GM23338 (cell line): ENCODE measurements at regions not wholly inside any gene's neighbourhood (a gene's known extent, or its start where the extent isn't known, plus 50 kb on each side); places are given as distances from the start of the nearest gene placed in this dataset.

ENCODE experiments used
- ATAC-seq: fragments of 200-7000 bp; cut with Tn5 transposase; 3 replicates; pipeline ENCODE4 v1.9.1; 2020
- DNase-seq: peaks from one replicate; pipeline ENCODE4 v3.0.0-alpha.2; 2015; ENCODE audit warnings: low spot score
- H2AFZ ChIP-seq: fragments of 200-600 bp; sonication (generic); 2 replicates; pipeline ENCODE4 v1.8.0; 2016; ENCODE audit warnings: antibody characterized with exemption, mild to moderate bottlenecking, moderate library complexity
- H3F3A ChIP-seq: fragments of 200-600 bp; sonication (generic); replicated peaks from 2 replicates; pipeline ENCODE4 v1.8.0; 2017; ENCODE audit warnings: antibody characterized with exemption, mixed run types, low read depth
- H3K27ac ChIP-seq: fragments of 200-600 bp; sonication (generic); 2 replicates; pipeline ENCODE4 v1.6.1; 2016; ENCODE audit warnings: low read depth
- H3K27me3 ChIP-seq: fragments of 200-600 bp; sonication (generic); 2 replicates; pipeline ENCODE4 v1.8.0; 2016; ENCODE audit warnings: mild to moderate bottlenecking, mixed run types, moderate library complexity; ENCODE audit not compliant: insufficient read depth
- H3K36me3 ChIP-seq: fragments of 200-600 bp; sonication (generic); 2 replicates; pipeline ENCODE4 v1.8.0; 2016; ENCODE audit warnings: mild to moderate bottlenecking; ENCODE audit not compliant: insufficient read depth
- H3K4me1 ChIP-seq: fragments of 200-600 bp; sonication (generic); 2 replicates; pipeline ENCODE4 v1.8.0; 2016; ENCODE audit warnings: mild to moderate bottlenecking, moderate library complexity; ENCODE audit not compliant: insufficient read depth
- H3K4me2 ChIP-seq: fragments of 200-600 bp; sonication (generic); 2 replicates; pipeline ENCODE4 v1.7.1; 2017; ENCODE audit warnings: mixed run types
- H3K4me3 ChIP-seq: fragments of 200-600 bp; sonication (generic); 2 replicates; pipeline ENCODE4 v1.6.1; 2016; ENCODE audit warnings: mixed run types
- H3K79me2 ChIP-seq: fragments of 200-600 bp; sonication (generic); replicated peaks from 2 replicates; pipeline ENCODE4 v1.8.0; 2017; ENCODE audit warnings: mild to moderate bottlenecking; ENCODE audit not compliant: insufficient read depth
- H3K9me2 ChIP-seq: fragments of 200-600 bp; sonication (generic); 2 replicates; pipeline ENCODE4 v1.8.0; 2017; ENCODE audit not compliant: insufficient read depth
- H4K20me1 ChIP-seq: fragments of 200-600 bp; sonication (generic); replicated peaks from 2 replicates; pipeline ENCODE4 v1.8.0; 2017; ENCODE audit warnings: mild to moderate bottlenecking; ENCODE audit not compliant: insufficient read depth
- H3K27ac Mint-ChIP-seq: 2 replicates; pipeline ENCODE4 v1.8.0; 2020; ENCODE audit warnings: inconsistent platforms, mild to moderate bottlenecking, moderate library complexity, mixed read lengths
- H3K27me3 Mint-ChIP-seq: 3 replicates; pipeline ENCODE4 v1.8.0; 2022; ENCODE audit warnings: low read depth, mild to moderate bottlenecking, moderate library complexity, mixed read lengths, inconsistent platforms; ENCODE audit not compliant: insufficient read depth, poor library complexity
- H3K36me3 Mint-ChIP-seq: 3 replicates; pipeline ENCODE4 v1.8.0; 2021; ENCODE audit warnings: low read depth, mild to moderate bottlenecking, inconsistent platforms, moderate library complexity, mixed read lengths
- H3K4me1 Mint-ChIP-seq: 3 replicates; pipeline ENCODE4 v1.8.0; 2020; ENCODE audit warnings: mild to moderate bottlenecking, inconsistent platforms, mixed read lengths
- H3K4me3 Mint-ChIP-seq: 3 replicates; pipeline ENCODE4 v1.8.0; 2021; ENCODE audit warnings: moderate library complexity, mild to moderate bottlenecking, inconsistent platforms, mixed read lengths
- H3K9me3 Mint-ChIP-seq: 3 replicates; pipeline ENCODE4 v1.8.0; 2020; ENCODE audit warnings: moderate library complexity, mild to moderate bottlenecking, inconsistent platforms, mixed read lengths
- CREB1 ChIP-seq: fragments of 250-450 bp; sonication (Bioruptor Pico); IDR thresholded peaks from 2 replicates; pipeline ENCODE4 v1.5.0; 2020; ENCODE audit warnings: low read depth, mild to moderate bottlenecking, moderate library complexity
- EZH2 ChIP-seq: fragments of 200-600 bp; sonication (generic); IDR thresholded peaks from one replicate; pipeline ENCODE4 v1.8.0; 2017; ENCODE audit warnings: antibody characterized with exemption, mild to moderate bottlenecking, low read depth; ENCODE audit not compliant: unreplicated experiment
- EZH2phosphoT487 ChIP-seq: fragments of 200-600 bp; sonication (generic); IDR thresholded peaks from one replicate; pipeline ENCODE4 v1.8.1; 2018; ENCODE audit warnings: antibody characterized with exemption; ENCODE audit not compliant: unreplicated experiment
- JUNB ChIP-seq: IDR thresholded peaks from one replicate; pipeline ENCODE4 v1.6.1; 2016; ENCODE audit warnings: antibody characterized with exemption; ENCODE audit not compliant: unreplicated experiment
- NANOG ChIP-seq: IDR thresholded peaks from 2 replicates; pipeline ENCODE4 v1.6.1; 2016; ENCODE audit warnings: antibody characterized with exemption, borderline replicate concordance
- POLR2AphosphoS5 ChIP-seq: IDR thresholded peaks from 2 replicates; pipeline ENCODE4 v1.6.1; 2016; ENCODE audit warnings: antibody characterized with exemption, low read depth
- STAT1 ChIP-seq: IDR thresholded peaks from one replicate; pipeline ENCODE4 v1.6.1; 2016; ENCODE audit warnings: antibody characterized with exemption; ENCODE audit not compliant: unreplicated experiment
- ZNF114 ChIP-seq: fragments of 250-450 bp; sonication (Bioruptor Pico); IDR thresholded peaks from 2 replicates; pipeline ENCODE4 v1.5.0; 2020; ENCODE audit warnings: mild to moderate bottlenecking, moderate library complexity
- ZNF331 ChIP-seq: fragments of 250-450 bp; sonication (Bioruptor Pico); IDR thresholded peaks from 2 replicates; pipeline ENCODE4 v1.5.0; 2020; ENCODE audit warnings: low read depth, mild to moderate bottlenecking, moderate library complexity
- TF ChIP-seq, protein P1 (sequence below): IDR thresholded peaks from 2 replicates; pipeline ENCODE4 v1.6.1; 2016; ENCODE audit warnings: antibody characterized with exemption
- TF ChIP-seq, protein P2 (sequence below), 2 experiments: fragments of 200-600 bp in 1 of 2; sonication (generic) in 1 of 2; conservative IDR thresholded peaks; 2 replicates each; pipeline versions ENCODE4 v1.5.1 to v1.6.1; 2016 to 2017; ENCODE audit warnings: antibody characterized with exemption in 2 of 2, low read depth in 2 of 2, mild to moderate bottlenecking in 2 of 2, moderate library complexity in 1 of 2
- TF ChIP-seq, protein P3 (sequence below): fragments of 250-450 bp; sonication (Bioruptor Pico); IDR thresholded peaks from 2 replicates; pipeline ENCODE4 v1.5.0; 2020; ENCODE audit warnings: mild to moderate bottlenecking, moderate library complexity
- TF ChIP-seq, protein P4 (sequence below): IDR thresholded peaks from one replicate; pipeline ENCODE4 v1.6.1; 2018; ENCODE audit warnings: antibody characterized with exemption; ENCODE audit not compliant: unreplicated experiment

DNA sequence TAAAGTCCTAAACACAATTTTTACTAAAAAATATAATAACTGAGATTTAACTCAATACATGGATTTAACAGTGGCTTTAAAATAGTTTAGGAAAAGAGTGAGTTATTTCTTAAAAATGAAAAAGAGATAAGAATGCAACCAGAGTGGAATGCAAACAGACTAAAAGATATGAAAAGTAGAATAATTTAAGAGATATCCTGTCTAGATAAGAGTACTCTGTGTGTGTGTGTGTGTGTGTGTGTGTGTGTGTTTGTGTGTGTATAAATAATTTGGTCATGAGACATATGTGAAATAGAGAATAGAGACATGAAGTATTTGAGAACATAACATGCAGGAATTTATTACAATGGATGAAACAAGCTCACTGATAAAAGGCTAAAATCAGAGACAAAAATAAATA lies 986.9 kb upstream of the CHORDC1 start:
- Mint-ChIP-seq H3K36me3 (no peaks in the 10 kb centered on the region), H3K4me3 (no peak overlapping the region), H3K27me3 (no peaks in the 10 kb centered on the region), H3K4me1 (no peaks in the 10 kb centered on the region), H3K27ac (no peak overlapping the region), H3K9me3 (no peaks in the 10 kb centered on the region)
- DNase-seq = no peak
- H3F3A ChIP-seq = no peaks in the 10 kb centered on the region
- no peaks in the 10 kb centered on the region for H3K4me1 ChIP-seq
- H3K27ac ChIP-seq = no peak overlapping the region
- H3K36me3 ChIP-seq = no peaks in the 10 kb centered on the region
- no peak for ATAC-seq
- H3K27me3 ChIP-seq = no peaks in the 10 kb centered on the region
- no peaks in the 10 kb centered on the region for H3K9me2 ChIP-seq
- H3K4me3 ChIP-seq = no peak overlapping the region
- no peaks in the 10 kb centered on the region for H3K79me2 ChIP-seq
- H4K20me1 ChIP-seq = no peaks in the 10 kb centered on the region
- TF ChIP-seq ZNF114 (CRISPR knock-in tag) (no peak), EZH2 (no peak), CREB1 (CRISPR knock-in tag) (no peak), NANOG (no peak), ZNF331 (CRISPR knock-in tag) (no peak), STAT1 (no peak), JUNB (no peak), EZH2phosphoT487 (no peak), POLR2AphosphoS5 (no peak)
- TF ChIP-seq, protein P1, sequence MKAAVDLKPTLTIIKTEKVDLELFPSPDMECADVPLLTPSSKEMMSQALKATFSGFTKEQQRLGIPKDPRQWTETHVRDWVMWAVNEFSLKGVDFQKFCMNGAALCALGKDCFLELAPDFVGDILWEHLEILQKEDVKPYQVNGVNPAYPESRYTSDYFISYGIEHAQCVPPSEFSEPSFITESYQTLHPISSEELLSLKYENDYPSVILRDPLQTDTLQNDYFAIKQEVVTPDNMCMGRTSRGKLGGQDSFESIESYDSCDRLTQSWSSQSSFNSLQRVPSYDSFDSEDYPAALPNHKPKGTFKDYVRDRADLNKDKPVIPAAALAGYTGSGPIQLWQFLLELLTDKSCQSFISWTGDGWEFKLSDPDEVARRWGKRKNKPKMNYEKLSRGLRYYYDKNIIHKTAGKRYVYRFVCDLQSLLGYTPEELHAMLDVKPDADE = no peak
- TF ChIP-seq, protein P2, sequence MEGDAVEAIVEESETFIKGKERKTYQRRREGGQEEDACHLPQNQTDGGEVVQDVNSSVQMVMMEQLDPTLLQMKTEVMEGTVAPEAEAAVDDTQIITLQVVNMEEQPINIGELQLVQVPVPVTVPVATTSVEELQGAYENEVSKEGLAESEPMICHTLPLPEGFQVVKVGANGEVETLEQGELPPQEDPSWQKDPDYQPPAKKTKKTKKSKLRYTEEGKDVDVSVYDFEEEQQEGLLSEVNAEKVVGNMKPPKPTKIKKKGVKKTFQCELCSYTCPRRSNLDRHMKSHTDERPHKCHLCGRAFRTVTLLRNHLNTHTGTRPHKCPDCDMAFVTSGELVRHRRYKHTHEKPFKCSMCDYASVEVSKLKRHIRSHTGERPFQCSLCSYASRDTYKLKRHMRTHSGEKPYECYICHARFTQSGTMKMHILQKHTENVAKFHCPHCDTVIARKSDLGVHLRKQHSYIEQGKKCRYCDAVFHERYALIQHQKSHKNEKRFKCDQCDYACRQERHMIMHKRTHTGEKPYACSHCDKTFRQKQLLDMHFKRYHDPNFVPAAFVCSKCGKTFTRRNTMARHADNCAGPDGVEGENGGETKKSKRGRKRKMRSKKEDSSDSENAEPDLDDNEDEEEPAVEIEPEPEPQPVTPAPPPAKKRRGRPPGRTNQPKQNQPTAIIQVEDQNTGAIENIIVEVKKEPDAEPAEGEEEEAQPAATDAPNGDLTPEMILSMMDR (conservative IDR thresholded peaks at IDR 0.05; ENCODE audit: low read depth in 2 of 2) = no peak
- TF ChIP-seq, protein P3, sequence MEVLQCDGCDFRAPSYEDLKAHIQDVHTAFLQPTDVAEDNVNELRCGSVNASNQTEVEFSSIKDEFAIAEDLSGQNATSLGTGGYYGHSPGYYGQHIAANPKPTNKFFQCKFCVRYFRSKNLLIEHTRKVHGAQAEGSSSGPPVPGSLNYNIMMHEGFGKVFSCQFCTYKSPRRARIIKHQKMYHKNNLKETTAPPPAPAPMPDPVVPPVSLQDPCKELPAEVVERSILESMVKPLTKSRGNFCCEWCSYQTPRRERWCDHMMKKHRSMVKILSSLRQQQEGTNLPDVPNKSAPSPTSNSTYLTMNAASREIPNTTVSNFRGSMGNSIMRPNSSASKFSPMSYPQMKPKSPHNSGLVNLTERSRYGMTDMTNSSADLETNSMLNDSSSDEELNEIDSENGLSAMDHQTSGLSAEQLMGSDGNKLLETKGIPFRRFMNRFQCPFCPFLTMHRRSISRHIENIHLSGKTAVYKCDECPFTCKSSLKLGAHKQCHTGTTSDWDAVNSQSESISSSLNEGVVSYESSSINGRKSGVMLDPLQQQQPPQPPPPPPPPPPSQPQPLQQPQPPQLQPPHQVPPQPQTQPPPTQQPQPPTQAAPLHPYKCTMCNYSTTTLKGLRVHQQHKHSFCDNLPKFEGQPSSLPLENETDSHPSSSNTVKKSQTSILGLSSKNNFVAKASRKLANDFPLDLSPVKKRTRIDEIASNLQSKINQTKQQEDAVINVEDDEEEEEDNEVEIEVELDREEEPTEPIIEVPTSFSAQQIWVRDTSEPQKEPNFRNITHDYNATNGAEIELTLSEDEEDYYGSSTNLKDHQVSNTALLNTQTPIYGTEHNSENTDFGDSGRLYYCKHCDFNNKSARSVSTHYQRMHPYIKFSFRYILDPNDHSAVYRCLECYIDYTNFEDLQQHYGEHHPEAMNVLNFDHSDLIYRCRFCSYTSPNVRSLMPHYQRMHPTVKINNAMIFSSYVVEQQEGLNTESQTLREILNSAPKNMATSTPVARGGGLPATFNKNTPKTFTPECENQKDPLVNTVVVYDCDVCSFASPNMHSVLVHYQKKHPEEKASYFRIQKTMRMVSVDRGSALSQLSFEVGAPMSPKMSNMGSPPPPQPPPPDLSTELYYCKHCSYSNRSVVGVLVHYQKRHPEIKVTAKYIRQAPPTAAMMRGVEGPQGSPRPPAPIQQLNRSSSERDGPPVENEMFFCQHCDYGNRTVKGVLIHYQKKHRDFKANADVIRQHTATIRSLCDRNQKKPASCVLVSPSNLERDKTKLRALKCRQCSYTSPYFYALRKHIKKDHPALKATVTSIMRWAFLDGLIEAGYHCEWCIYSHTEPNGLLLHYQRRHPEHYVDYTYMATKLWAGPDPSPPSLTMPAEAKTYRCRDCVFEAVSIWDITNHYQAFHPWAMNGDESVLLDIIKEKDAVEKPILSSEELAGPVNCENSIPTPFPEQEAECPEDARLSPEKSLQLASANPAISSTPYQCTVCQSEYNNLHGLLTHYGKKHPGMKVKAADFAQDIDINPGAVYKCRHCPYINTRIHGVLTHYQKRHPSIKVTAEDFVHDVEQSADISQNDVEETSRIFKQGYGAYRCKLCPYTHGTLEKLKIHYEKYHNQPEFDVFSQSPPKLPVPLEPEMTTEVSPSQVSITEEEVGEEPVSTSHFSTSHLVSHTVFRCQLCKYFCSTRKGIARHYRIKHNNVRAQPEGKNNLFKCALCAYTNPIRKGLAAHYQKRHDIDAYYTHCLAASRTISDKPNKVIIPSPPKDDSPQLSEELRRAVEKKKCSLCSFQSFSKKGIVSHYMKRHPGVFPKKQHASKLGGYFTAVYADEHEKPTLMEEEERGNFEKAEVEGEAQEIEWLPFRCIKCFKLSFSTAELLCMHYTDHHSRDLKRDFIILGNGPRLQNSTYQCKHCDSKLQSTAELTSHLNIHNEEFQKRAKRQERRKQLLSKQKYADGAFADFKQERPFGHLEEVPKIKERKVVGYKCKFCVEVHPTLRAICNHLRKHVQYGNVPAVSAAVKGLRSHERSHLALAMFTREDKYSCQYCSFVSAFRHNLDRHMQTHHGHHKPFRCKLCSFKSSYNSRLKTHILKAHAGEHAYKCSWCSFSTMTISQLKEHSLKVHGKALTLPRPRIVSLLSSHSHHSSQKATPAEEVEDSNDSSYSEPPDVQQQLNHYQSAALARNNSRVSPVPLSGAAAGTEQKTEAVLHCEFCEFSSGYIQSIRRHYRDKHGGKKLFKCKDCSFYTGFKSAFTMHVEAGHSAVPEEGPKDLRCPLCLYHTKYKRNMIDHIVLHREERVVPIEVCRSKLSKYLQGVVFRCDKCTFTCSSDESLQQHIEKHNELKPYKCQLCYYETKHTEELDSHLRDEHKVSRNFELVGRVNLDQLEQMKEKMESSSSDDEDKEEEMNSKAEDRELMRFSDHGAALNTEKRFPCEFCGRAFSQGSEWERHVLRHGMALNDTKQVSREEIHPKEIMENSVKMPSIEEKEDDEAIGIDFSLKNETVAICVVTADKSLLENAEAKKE = no peak
- TF ChIP-seq, protein P4, sequence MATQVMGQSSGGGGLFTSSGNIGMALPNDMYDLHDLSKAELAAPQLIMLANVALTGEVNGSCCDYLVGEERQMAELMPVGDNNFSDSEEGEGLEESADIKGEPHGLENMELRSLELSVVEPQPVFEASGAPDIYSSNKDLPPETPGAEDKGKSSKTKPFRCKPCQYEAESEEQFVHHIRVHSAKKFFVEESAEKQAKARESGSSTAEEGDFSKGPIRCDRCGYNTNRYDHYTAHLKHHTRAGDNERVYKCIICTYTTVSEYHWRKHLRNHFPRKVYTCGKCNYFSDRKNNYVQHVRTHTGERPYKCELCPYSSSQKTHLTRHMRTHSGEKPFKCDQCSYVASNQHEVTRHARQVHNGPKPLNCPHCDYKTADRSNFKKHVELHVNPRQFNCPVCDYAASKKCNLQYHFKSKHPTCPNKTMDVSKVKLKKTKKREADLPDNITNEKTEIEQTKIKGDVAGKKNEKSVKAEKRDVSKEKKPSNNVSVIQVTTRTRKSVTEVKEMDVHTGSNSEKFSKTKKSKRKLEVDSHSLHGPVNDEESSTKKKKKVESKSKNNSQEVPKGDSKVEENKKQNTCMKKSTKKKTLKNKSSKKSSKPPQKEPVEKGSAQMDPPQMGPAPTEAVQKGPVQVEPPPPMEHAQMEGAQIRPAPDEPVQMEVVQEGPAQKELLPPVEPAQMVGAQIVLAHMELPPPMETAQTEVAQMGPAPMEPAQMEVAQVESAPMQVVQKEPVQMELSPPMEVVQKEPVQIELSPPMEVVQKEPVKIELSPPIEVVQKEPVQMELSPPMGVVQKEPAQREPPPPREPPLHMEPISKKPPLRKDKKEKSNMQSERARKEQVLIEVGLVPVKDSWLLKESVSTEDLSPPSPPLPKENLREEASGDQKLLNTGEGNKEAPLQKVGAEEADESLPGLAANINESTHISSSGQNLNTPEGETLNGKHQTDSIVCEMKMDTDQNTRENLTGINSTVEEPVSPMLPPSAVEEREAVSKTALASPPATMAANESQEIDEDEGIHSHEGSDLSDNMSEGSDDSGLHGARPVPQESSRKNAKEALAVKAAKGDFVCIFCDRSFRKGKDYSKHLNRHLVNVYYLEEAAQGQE = no peak
- no peak overlapping the region for H2AFZ ChIP-seq
- H3K4me2 ChIP-seq = no peak overlapping the region
